ENCODE measurements at regions not wholly inside any gene's neighbourhood (a gene's known extent, or its start where the extent isn't known, plus 50 kb on each side); places are given as distances from the start of the nearest gene placed in this dataset.
"Not testable (repeated sequence)": the region's sequence is repeated elsewhere in the genome, so short reads cannot be mapped to it uniquely, and the experiment has no call there.

- not testable (repeated sequence) for H3K27ac ChIP-seq (ENCODE audit: low read length, poor library complexity, severe bottlenecking); H3K4me2 ChIP-seq (ENCODE audit: low read length, poor library complexity, severe bottlenecking); H3K27me3 ChIP-seq (ENCODE audit: control insufficient read depth in 1 of 2, insufficient read depth in 1 of 2, low read length in 2 of 2); H3K4me3 ChIP-seq (ENCODE audit: insufficient read depth in 1 of 2, low read depth in 1 of 2, low read length in 2 of 2); H3K18ac ChIP-seq (ENCODE audit: low read depth in 1 of 2, low read length in 2 of 2); H3K9me3 ChIP-seq (ENCODE audit: control insufficient read depth, low read length); H3K23ac ChIP-seq (ENCODE audit: low read length in 2 of 2); H3K14ac ChIP-seq (ENCODE audit: low read length in 2 of 2); H2BK15ac ChIP-seq (ENCODE audit: low read depth, poor library complexity, severe bottlenecking); H2BK12ac ChIP-seq (ENCODE audit: low read length in 2 of 2); H4K91ac ChIP-seq (ENCODE audit: low read length); H2BK120ac ChIP-seq (ENCODE audit: low read depth, low read length); H3K79me1 ChIP-seq (replicated peaks; ENCODE audit: low read length, poor library complexity, severe bottlenecking); H2AK5ac ChIP-seq (ENCODE audit: low read length, severe bottlenecking); H4K8ac ChIP-seq (ENCODE audit: low read length); DNase-seq; H3K4me1 ChIP-seq (ENCODE audit: control insufficient read depth, insufficient read depth, low read depth, low read length); H3K9ac ChIP-seq (ENCODE audit: low read length); H2BK5ac ChIP-seq (ENCODE audit: low read depth, low read length, poor library complexity, severe bottlenecking); H3K36me3 ChIP-seq (ENCODE audit: control insufficient read depth in 1 of 2, insufficient read depth in 2 of 2, low read depth in 1 of 2, low read length in 2 of 2); H2AFZ ChIP-seq (ENCODE audit: low read depth, low read length); H3K4ac ChIP-seq (ENCODE audit: low read depth in 1 of 2, low read length in 2 of 2)
- WGBS: no CpG with 5 or more reads among the region's 10 CpGs
Observed at GRCh38 chr16:16595029-16595718, 216.2 kb downstream of the NPIPA7 start.

- not testable (repeated sequence) for H3K9me3 ChIP-seq (ENCODE audit: control insufficient read depth, low read length); DNase-seq; H2BK5ac ChIP-seq (ENCODE audit: low read depth, low read length, poor library complexity, severe bottlenecking); H2AFZ ChIP-seq (ENCODE audit: low read depth, low read length); H2BK120ac ChIP-seq (ENCODE audit: low read depth, low read length); H3K4me1 ChIP-seq (ENCODE audit: control insufficient read depth, insufficient read depth, low read depth, low read length); H2BK12ac ChIP-seq (ENCODE audit: low read length in 2 of 2); H3K18ac ChIP-seq (ENCODE audit: low read depth in 1 of 2, low read length in 2 of 2); H3K23ac ChIP-seq (ENCODE audit: low read length in 2 of 2); H3K14ac ChIP-seq (ENCODE audit: low read length in 2 of 2); H2AK5ac ChIP-seq (ENCODE audit: low read length, severe bottlenecking); H4K91ac ChIP-seq (ENCODE audit: low read length); H3K27me3 ChIP-seq (ENCODE audit: control insufficient read depth in 1 of 2, insufficient read depth in 1 of 2, low read length in 2 of 2); H3K27ac ChIP-seq (ENCODE audit: low read length, poor library complexity, severe bottlenecking); H3K36me3 ChIP-seq (ENCODE audit: control insufficient read depth in 1 of 2, insufficient read depth in 2 of 2, low read depth in 1 of 2, low read length in 2 of 2); H3K4me2 ChIP-seq (ENCODE audit: low read length, poor library complexity, severe bottlenecking); H2BK15ac ChIP-seq (ENCODE audit: low read depth, poor library complexity, severe bottlenecking); H3K9ac ChIP-seq (ENCODE audit: low read length); H4K8ac ChIP-seq (ENCODE audit: low read length); H3K4ac ChIP-seq (ENCODE audit: low read depth in 1 of 2, low read length in 2 of 2); H3K4me3 ChIP-seq (ENCODE audit: insufficient read depth in 1 of 2, low read depth in 1 of 2, low read length in 2 of 2); H3K79me1 ChIP-seq (replicated peaks; ENCODE audit: low read length, poor library complexity, severe bottlenecking)
- 79% methylated on average over 2 of the region's 4 CpGs for WGBS
Observed at GRCh38 chr16:16601239-16601638, 222.3 kb downstream of the NPIPA7 start.

GRCh38 chr16:16607401-16608082, 228.6 kb downstream of the NPIPA7 start:
- H2BK12ac ChIP-seq (ENCODE audit: low read length in 2 of 2); H3K4me1 ChIP-seq (ENCODE audit: control insufficient read depth, insufficient read depth, low read depth, low read length); H3K18ac ChIP-seq (ENCODE audit: low read depth in 1 of 2, low read length in 2 of 2); H3K4me2 ChIP-seq (ENCODE audit: low read length, poor library complexity, severe bottlenecking); H3K9ac ChIP-seq (ENCODE audit: low read length); H3K14ac ChIP-seq (ENCODE audit: low read length in 2 of 2); DNase-seq; H3K36me3 ChIP-seq (ENCODE audit: control insufficient read depth in 1 of 2, insufficient read depth in 2 of 2, low read depth in 1 of 2, low read length in 2 of 2); H3K4ac ChIP-seq (ENCODE audit: low read depth in 1 of 2, low read length in 2 of 2); H2BK15ac ChIP-seq (ENCODE audit: low read depth, poor library complexity, severe bottlenecking); H4K8ac ChIP-seq (ENCODE audit: low read length); H3K27ac ChIP-seq (ENCODE audit: low read length, poor library complexity, severe bottlenecking); H2AFZ ChIP-seq (ENCODE audit: low read depth, low read length); H3K79me1 ChIP-seq (replicated peaks; ENCODE audit: low read length, poor library complexity, severe bottlenecking); H3K27me3 ChIP-seq (ENCODE audit: control insufficient read depth in 1 of 2, insufficient read depth in 1 of 2, low read length in 2 of 2); H3K23ac ChIP-seq (ENCODE audit: low read length in 2 of 2); H3K9me3 ChIP-seq (ENCODE audit: control insufficient read depth, low read length); H2BK5ac ChIP-seq (ENCODE audit: low read depth, low read length, poor library complexity, severe bottlenecking); H4K91ac ChIP-seq (ENCODE audit: low read length); H2BK120ac ChIP-seq (ENCODE audit: low read depth, low read length); H2AK5ac ChIP-seq (ENCODE audit: low read length, severe bottlenecking); H3K4me3 ChIP-seq (ENCODE audit: insufficient read depth in 1 of 2, low read depth in 1 of 2, low read length in 2 of 2): not testable (repeated sequence)
- WGBS: 71% methylated on average over 2 of the region's 8 CpGs

GRCh38 chr16:16609627-16610026, 230.7 kb downstream of the NPIPA7 start:
- H3K27ac ChIP-seq (ENCODE audit: low read length, poor library complexity, severe bottlenecking); H4K91ac ChIP-seq (ENCODE audit: low read length); H3K18ac ChIP-seq (ENCODE audit: low read depth in 1 of 2, low read length in 2 of 2); DNase-seq; H3K36me3 ChIP-seq (ENCODE audit: control insufficient read depth in 1 of 2, insufficient read depth in 2 of 2, low read depth in 1 of 2, low read length in 2 of 2); H2AFZ ChIP-seq (ENCODE audit: low read depth, low read length); H3K4me3 ChIP-seq (ENCODE audit: insufficient read depth in 1 of 2, low read depth in 1 of 2, low read length in 2 of 2); H3K9me3 ChIP-seq (ENCODE audit: control insufficient read depth, low read length); H2BK120ac ChIP-seq (ENCODE audit: low read depth, low read length); H3K14ac ChIP-seq (ENCODE audit: low read length in 2 of 2); H2BK12ac ChIP-seq (ENCODE audit: low read length in 2 of 2); H2BK15ac ChIP-seq (ENCODE audit: low read depth, poor library complexity, severe bottlenecking); H3K27me3 ChIP-seq (ENCODE audit: control insufficient read depth in 1 of 2, insufficient read depth in 1 of 2, low read length in 2 of 2); H3K4me2 ChIP-seq (ENCODE audit: low read length, poor library complexity, severe bottlenecking); H3K9ac ChIP-seq (ENCODE audit: low read length); H2AK5ac ChIP-seq (ENCODE audit: low read length, severe bottlenecking); H3K23ac ChIP-seq (ENCODE audit: low read length in 2 of 2); H3K4me1 ChIP-seq (ENCODE audit: control insufficient read depth, insufficient read depth, low read depth, low read length); H2BK5ac ChIP-seq (ENCODE audit: low read depth, low read length, poor library complexity, severe bottlenecking); H4K8ac ChIP-seq (ENCODE audit: low read length); H3K4ac ChIP-seq (ENCODE audit: low read depth in 1 of 2, low read length in 2 of 2); H3K79me1 ChIP-seq (replicated peaks; ENCODE audit: low read length, poor library complexity, severe bottlenecking): not testable (repeated sequence)
- 56% methylated on average over 6 of the region's 6 CpGs for WGBS
